AG04450 (cell line): ENCODE measurements at regions not wholly inside any gene's neighbourhood (a gene's known extent, or its start where the extent isn't known, plus 50 kb on each side); places are given as distances from the start of the nearest gene placed in this dataset.

Experiments used
- CTCF ChIA-PET: fragments of 300-600, 350-600 bp; formaldehyde crosslinking; extraction: SDS; loops from one replicate; lab custom pipeline; 2022; ENCODE audit warnings: antibody characterized with exemption, inconsistent platforms; lab: Charles Lee
- POLR2A ChIA-PET: fragments of 350-600 bp; formaldehyde crosslinking; extraction: SDS; loops from one replicate; lab custom pipeline; 2021; ENCODE audit warnings: antibody characterized with exemption, inconsistent platforms; lab: Yijun Ruan, JAX
- DNase-seq: peaks from one replicate; pipeline ENCODE4 v3.0.0-alpha.2; 2011; ENCODE audit warnings: low read depth, low spot score
- H3K27ac ChIP-seq: one replicate; pipeline ENCODE4 v1.5.1; 2012; ENCODE audit warnings: low read depth, low read length, control low read depth
- H3K27me3 ChIP-seq: one replicate; pipeline ENCODE4 v1.6.0; 2012; ENCODE audit warnings: low read length; ENCODE audit not compliant: control insufficient read depth, insufficient read depth
- H3K4me3 ChIP-seq: 2 replicates; pipeline ENCODE4 v1.5.1; 2011; ENCODE audit warnings: mild to moderate bottlenecking, low read depth, low read length, control low read depth
- H3K9me3 ChIP-seq: 2 replicates; pipeline ENCODE4 v1.5.1; 2012; ENCODE audit warnings: low read length; ENCODE audit not compliant: control insufficient read depth, insufficient read depth
- CTCF ChIP-seq: IDR thresholded peaks from 2 replicates; pipeline ENCODE4 v1.5.1; 2011; ENCODE audit warnings: low read depth, low read length, control low read depth, inconsistent platforms

GRCh38 chr1:194342484-194343262 lies 1156.3 kb upstream of the B3GALT2 start:
- CTCF ChIA-PET: no interaction called here

GRCh38 chr1:194341587-194341986 lies 1155.2 kb upstream of the B3GALT2 start:
- ChIA-PET CTCF (no interaction called here), POLR2A (no interaction called here)
- Histone ChIP-seq H3K27me3 (no peaks in the 10 kb centered on the region), H3K9me3 (0 out of 2 replicates have a peak, but pooled peaks cover 2% of the 10 kb centered on the region), H3K27ac (no peak overlapping the region), H3K4me3 (no peak overlapping the region)
- DNase-seq: no peak
- no peak for TF ChIP-seq CTCF

More at GRCh38 chr1:194342484-194343262, 1156.3 kb upstream of the B3GALT2 start:
- POLR2A ChIA-PET: no interaction called here
- Histone ChIP-seq H3K27ac (no peak overlapping the region), H3K27me3 (no peaks in the 10 kb centered on the region), H3K9me3 (0 out of 2 replicates have a peak, but pooled peaks cover 2% of the 10 kb centered on the region), H3K4me3 (no peak overlapping the region)
- no peak for TF ChIP-seq CTCF
- DNase-seq: no peak

- H3K4me3 ChIP-seq: no peak overlapping the region
- H3K9me3 ChIP-seq: 0 out of 2 replicates have a peak, but pooled peaks cover 2% of the 10 kb centered on the region
- H3K27me3 ChIP-seq: no peaks in the 10 kb centered on the region
- no peak overlapping the region for H3K27ac ChIP-seq
- ChIA-PET POLR2A (no interaction called here), CTCF (interaction anchor here (0.6 kb wide), 1 partner anchor 18 kb away, joined by 3 read pairs; no protein-coding TSS in a partner anchor)
- no peak for TF ChIP-seq CTCF
- no peak for DNase-seq
These were observed 1153.1 kb upstream of the B3GALT2 start for GRCh38 chr1:194339471-194339870.

GRCh38 chr1:194338241-194338948 lies 1152.0 kb upstream of the B3GALT2 start:
- no peak for TF ChIP-seq CTCF
- CTCF ChIA-PET: no interaction called here

GRCh38 chr1:194333240-194333639 lies 1146.8 kb upstream of the B3GALT2 start:
- H3K27me3 ChIP-seq: no peaks in the 10 kb centered on the region
- ChIA-PET POLR2A (no interaction called here), CTCF (no interaction called here)
- DNase-seq: no peak
- no peak overlapping the region for H3K4me3 ChIP-seq
- no peak for TF ChIP-seq CTCF
- no peaks in the 10 kb centered on the region for H3K9me3 ChIP-seq
- no peak overlapping the region for H3K27ac ChIP-seq

More at GRCh38 chr1:194338241-194338948, 1152.0 kb upstream of the B3GALT2 start:
- POLR2A ChIA-PET: no interaction called here
- Histone ChIP-seq H3K27ac (no peak overlapping the region), H3K4me3 (no peak overlapping the region), H3K9me3 (0 out of 2 replicates have a peak, but pooled peaks cover 2% of the 10 kb centered on the region), H3K27me3 (no peaks in the 10 kb centered on the region)
- DNase-seq: no peak
